ENCODE measurements at regions not wholly inside any gene's neighbourhood (a gene's known extent, or its start where the extent isn't known, plus 50 kb on each side); places are given as distances from the start of the nearest gene placed in this dataset.

DNA sequence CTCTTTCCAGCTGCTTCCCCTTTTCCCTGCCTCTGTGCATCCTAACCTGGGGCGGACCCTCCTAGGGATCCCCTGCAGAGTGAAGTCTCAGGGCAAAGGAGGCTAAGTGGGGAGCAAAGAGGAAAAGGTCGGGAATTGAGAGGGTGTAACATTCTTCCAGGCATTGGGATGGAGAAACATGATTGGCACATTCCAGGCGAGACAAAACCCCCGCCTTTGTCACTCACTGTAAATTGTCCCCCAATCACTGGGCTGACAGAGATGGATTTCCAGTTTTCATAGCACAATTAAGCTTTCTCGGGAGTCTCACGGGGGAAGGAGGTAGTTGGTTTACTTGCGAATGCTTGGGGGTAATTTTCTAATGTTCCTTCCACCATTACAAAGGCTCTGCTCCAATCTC, 74.9 kb downstream of the MIAT start:
- no peak for DNase-seq (ENCODE audit: low read depth)

DNA sequence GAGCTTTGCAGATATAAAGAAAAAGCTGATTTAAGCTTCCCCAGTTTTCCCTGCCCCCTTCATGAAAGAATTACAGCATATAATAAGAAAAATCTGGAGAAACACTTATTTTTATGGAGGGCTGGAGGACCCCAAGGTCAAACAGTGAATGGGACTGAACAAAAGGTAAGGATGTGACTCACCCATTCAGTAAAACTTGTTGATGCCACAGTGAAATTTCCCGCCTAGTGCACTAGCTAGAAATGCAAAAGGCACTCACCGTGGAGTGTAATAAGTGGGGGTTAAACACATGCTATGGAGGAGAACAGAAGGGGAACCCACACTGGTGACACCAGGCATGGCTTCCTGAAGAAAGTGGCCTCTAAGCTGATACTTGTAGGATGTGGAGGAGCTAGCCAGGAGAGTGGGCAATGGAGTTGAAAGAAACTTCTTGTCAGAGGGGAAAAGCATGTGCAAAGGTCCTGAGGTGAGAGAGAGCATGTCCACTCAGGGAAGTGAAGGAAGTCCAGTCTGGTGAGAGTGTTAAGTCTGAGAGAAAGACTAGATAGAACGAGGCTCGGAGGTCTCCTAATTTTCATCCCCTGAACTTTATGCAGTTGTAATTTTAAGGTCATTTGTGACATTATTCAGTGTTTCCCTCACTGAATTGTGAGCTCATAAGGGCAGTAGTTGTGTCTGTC, 77.1 kb downstream of the MIAT start:
- DNase-seq (ENCODE audit: low read depth) = no peak

DNA sequence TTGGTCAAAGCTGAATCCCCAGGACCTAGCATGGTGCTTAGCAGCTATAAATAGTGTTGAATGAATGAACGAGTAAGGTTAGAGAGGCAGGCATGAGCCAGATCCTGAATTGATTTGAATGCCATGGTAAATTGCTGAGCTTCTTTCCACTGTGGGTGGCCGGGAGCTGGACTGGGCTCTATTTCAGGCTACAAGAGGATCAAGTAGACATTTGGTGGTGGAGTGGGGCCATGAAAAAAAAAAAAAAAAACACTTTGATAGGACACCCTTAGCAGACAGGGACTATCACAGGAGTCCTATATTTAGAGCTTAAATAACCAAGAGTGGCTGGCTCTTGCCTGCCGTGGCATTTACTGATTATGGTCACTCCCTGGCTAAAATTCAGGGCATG, 77.6 kb downstream of the MIAT start:
- DNase-seq (ENCODE audit: low read depth) = no peak

DNA sequence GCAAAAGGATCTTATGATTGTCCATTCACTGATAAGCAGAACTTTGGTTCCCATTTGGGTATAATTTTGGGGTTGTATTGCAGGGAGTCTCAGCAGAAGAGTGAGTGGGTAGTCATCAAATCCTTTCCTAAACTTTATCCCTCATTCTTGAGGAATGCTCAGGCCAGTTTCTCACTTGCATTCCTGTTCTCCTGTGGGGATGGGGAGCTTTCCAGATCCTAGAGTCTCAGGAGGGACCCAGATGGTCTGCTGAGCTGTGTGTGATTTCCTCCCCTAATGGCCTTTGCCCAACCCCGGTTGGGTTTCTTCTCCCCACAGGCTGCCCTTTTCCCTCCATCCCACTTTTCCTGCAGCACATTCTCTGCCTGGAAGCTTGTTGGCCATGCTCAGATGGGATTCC, 79.9 kb downstream of the MIAT start:
- peak; percentile 49 for DNase-seq (ENCODE audit: low read depth)

DNA sequence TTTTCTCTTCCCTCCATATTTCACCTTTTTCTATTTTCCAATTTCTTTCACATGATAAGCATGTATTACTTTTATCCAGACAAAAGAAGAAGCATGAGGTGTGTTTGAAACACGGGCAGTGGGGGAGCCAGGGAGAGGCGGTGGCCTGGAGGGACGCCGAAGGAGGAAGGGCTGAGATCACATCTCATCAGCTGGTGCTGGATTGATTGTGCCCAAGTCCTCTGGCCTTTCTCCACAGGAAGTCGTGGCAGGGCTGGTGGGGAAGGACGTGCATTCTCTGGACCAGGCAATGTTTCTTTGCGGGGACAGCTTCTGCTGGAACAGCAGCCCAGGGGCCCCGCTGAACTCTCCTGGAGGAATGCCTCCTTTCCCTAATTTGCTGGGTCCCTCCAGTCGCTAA, 82.9 kb downstream of the MIAT start:
- DNase-seq (ENCODE audit: low read depth) = no peak

DNA sequence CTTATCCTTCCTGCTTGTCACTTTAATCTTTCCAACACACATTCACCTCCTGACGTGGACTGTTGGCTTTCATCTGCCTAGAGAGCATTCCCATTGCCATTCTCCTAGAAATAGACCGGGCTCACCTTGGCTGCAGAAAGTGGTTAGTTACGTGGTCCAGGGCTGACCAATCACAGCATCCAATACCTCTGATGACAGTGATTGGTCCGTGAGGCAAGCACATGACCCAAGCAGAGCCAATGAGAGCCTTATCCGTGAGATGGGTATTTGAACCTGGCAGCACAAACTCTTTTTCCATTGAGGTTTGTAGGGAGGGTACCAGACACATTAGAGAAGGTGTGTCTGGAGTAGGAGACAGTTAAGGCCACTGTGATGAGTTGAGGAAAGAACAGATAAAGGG, 85.8 kb downstream of the MIAT start:
- DNase-seq (ENCODE audit: low read depth) = no peak

DNA sequence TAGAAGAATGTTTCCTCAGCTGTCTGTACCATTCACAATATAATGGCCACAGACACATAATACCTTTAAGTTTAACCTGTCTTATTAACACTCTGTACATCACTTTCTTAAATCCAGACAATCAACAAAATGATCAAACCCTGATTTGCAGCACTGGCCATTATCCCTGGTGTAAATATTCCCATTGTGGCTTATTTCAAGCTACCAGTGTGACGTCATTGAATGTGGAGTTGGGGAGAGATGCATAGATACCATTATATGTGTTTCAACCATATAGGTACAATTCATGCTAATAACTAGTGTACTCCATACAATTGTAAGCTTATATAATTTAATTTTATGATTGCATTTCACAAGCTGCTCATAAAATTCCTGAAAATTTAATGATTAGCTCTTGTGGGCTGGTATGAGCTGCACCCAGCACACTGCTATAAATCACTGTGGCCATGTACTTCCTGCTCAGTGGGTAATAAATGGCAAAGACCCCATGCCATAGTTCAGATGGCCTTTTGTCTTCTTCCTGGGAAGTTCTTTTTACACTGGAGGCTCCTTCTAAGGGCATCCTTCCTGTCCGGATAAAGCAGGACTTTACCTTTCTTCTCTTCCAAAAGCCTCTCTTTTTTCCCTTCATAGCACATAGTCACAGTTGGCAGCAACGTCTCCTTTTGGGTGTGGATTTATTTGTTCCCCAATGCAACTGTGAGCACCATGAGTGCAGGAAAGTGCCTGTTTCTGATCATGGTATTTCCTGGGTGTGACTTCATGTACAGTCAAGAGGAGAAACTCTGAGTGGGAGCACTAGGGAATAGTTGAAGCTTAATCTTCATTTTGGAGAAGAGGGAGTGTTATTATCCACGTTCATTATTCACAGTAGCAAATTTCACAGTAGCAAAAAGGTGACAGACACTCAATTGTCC, 87.8 kb downstream of the MIAT start:
- DNase-seq (ENCODE audit: low read depth) = peak; percentile 29

DNA sequence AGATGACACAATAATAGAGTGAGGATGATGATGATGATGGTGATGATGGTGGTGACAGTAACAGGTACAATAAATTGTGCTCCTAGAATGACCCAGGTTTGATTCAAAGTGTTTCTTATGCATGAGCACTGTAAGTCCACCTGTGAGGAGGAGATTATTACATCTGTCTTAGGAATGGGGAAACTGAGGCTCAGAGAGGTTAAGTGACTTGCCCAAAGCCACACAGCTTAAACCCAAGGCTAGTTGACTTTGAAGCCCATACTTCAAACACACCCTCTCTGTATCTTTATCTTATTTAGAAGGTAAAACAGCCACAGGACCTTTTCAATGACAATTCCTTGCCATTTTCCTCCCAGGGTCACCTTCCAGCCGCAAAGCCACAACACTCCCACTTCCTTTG, 88.9 kb downstream of the MIAT start:
- no peak for DNase-seq (ENCODE audit: low read depth)

DNA sequence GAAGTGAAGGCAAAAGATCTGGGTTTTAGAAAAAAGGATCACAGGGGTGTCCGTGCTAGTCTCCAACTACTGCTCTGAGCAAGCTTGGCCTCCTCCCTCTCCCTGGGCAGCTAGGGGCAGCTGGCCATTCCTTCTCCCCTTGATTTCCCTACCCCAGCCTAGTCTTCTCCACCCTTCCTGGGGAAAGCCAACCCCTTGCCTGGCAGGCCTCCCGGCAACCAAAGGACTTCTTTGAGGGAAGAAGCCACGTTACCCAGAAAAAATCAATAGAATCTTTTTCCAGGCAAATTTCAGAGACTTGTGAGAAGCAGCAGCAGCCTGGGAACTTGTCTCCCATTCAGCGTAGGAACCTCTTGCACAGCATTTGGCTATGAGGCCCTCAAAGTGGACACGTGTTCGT, 91.5 kb downstream of the MIAT start:
- no peak for DNase-seq (ENCODE audit: low read depth)

DNA sequence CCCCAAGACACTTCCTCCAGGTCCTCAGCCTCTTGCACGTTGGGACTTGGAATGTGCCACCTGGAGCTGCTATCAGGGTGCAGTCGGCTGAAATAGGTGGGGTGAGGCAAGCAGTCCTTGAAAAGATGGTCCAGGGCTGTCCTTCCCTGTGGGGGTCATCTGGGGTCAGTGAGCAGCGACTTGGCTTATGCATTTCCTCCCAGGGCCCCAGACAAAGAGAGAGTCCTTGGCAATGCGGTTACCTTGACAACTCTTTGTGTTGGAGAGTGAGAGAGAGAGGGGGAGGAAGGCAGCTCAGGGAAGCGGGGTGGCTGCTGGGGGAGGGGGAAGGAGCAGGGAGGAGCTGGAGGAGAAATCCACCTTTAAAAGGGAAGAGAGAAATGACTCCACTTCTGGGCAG, 93.8 kb downstream of the MIAT start:
- DNase-seq (ENCODE audit: low read depth) = peak; percentile 22

DNA sequence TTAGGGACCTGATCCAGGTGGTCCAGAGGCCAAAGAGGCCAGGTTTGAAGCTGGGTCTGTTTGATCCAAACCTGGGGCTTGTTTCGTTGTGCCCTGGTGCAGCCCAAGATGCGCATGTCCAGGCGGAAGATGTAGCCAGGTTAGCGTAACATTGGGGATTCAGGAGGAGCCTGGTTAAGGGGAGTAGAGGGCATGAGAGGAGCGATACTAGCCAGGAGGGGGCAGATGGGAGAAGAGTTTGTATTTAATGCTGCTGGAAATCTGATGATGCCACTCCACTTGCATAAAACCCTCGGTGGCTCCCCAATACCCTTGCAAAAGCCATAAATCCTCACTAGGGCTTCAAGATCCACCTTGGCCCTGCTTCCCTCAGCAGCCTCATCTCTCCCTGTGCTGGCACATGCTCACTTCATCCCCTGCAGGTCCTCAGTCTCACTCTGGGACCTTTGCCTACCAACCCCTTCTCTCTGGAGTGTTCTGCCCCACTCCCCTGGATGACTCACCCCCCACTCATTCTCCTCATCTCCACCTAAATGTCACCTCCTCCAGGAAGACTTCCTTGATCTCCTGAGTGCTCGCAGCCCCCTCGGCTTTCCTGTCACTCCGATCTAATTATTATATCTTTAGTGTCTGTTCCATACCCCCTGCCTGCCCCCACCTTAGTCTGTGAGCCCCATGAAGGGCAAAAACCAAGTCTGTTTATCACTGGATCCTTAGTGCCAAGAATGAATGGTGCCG, 95.9 kb downstream of the MIAT start:
- DNase-seq (ENCODE audit: low read depth) = no peak

DNA sequence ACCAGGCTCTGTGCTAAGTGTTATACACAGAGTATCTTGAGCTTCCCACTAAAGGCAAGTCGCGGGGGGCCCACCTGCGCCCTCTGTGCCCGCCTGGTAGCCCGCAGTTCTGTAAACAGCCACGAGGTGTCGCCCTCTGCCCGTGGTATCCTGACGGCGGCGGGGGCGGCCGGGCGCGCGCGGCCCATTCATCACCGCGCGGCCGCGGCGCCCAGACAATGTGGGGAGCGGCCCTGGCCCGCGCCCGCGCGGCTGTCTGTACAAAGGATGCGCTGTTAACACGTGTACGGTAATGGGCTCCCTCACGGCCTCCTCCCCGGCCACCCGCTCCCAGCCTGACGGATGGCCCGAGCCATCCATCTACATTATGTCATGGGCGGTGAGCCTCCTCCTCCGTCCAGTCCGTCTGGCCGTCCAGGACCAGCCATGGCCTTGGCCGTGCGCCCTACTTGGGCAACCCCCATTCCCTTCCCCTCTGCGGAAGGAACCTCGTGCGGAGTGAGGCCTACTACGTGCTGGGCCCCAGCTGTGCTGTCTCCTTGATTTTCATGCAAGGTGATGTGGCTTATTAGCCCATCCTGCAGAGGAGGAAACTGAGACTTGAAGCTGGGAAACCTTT, 99.4 kb downstream of the MIAT start:
- peak; percentile 51 for DNase-seq (ENCODE audit: low read depth)

DNA sequence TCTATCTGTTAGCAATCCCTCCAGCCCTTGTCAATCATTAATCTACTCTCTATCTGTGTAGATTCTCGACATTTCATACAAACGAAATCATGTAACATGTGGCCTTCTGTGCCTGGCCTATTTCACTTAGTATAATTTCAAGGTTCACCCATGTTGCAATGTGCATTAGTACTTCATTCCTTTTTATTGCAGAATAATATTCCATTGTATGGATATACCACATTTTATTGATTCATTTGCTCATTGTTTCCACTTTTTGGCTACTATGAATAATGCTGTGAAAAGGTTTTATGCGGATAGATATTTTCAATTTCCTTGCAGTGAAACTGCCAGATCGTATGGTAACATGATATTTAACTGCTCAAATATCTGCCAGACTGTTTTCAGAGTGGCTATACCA, 100.1 kb downstream of the MIAT start:
- DNase-seq (ENCODE audit: low read depth) = no peak

DNA sequence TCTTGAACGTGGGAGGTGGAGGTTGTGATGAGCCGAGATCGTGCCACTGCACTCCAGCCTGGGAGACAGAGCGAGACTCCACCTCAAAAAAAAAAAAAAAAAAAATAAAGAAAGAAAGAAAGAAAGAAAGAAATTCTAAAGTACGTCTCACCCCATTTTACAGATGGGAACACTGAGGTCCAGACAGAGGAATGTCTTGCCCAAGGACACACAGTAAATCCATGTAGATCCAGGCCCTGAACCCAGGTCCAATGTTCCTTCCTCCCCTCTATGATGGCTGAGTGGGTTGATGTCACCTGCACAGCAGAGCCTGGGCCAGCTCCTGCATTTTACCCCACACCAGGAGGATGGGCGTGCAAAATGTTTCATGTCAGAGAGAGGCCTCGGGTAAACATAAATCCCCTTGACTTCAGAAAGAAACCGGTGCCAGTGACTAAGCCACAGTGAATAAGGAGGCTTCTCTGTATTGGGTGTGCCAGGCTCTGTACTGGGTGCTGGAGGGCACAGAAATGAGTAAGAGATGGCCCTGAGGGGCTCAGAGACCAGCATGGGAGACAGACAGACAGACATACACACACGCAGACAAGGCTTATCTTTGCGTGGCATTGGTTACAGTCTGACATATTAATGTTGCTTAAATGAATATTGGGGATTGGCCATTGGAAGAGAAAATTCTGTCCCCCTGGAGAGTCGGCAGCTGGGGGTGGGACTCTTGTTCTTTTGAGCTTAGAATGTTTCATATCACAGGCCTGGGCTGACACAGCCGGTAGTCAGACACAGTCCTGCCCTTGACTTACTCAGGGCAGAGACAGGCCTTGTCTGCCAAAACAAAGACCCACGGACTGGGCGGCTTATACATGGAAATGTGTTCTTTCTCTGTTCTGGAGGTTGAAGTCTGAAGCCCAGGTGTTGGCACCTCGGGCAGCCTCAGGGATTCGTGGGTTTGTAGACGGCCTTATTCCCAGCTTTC, 105.4 kb downstream of the MIAT start:
- DNase-seq (ENCODE audit: low read depth) = no peak

DNA sequence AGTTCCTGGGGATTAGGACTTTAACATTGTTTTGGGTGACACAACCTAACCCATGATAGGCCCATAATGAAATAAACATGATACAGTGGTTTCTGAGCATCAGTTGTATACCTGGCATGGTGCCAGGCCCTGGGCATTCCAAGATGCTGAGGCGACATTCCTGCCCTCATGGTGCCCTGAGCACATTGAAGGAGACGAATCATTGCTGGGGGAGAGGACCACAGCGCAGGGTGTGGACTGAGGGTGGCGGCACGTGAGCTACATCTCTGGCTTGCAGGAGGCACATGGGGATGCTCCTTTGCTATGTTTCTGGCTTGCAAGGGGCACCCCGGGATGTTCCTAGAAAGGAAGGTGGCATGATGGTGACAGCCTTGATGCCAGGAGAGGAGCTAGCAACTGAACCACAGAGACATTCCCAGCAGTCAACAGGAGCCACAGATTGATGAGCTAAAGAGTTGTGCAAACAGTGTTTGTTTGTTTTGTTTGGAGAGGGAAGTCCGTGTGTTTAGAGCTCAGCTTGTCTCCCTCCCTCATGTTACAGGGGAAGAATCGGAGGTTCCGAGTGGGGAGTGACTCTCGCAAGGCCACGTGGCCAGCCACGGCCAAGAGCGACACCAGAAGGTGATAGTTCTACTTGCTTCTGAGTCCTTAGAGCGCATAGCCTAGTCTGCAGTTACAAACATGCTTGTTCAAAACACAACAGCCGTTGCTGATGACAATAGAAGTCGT, 106.4 kb downstream of the MIAT start:
- peak; percentile 87 for DNase-seq (ENCODE audit: low read depth)

DNA sequence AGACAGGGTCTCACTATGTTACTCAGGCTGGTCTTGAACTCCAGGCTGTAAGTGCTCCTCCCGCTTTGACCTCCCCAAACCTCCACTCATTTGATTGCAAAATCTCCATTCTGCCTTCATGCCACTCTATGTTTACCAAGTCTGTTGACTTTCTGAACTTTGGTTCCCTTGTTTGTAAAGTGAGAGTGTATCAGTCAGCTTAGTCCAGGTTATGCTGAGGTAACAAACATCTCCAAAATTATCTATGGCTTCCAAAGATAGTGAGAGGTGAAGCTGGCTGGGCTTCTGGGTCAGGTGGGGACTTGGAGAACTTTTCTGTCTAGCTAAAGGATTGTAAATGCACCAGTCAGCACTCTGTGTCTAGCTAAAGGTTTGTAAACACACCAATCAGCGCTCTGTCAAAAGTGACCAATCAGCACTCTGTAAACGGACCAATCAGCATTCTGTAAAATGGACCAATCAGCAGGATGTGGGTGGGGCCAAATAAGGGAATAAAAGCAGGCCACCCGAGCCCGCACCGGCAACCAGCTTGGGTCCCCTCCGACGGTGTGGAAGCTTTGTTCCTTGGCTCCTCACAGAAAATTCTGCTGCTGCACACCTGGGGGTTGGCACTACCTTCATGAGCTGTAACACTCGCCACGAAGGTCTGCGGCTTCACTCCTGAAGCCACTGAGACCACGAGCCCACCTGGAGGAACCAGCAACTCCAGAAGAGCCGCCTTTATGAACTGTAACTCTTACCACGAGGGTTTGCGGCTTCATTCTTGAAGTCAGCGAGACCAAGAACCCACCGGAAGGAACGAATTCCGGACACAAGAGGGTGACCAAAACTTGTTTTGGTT, 109.3 kb downstream of the MIAT start:
- no peak for DNase-seq (ENCODE audit: low read depth)

DNA sequence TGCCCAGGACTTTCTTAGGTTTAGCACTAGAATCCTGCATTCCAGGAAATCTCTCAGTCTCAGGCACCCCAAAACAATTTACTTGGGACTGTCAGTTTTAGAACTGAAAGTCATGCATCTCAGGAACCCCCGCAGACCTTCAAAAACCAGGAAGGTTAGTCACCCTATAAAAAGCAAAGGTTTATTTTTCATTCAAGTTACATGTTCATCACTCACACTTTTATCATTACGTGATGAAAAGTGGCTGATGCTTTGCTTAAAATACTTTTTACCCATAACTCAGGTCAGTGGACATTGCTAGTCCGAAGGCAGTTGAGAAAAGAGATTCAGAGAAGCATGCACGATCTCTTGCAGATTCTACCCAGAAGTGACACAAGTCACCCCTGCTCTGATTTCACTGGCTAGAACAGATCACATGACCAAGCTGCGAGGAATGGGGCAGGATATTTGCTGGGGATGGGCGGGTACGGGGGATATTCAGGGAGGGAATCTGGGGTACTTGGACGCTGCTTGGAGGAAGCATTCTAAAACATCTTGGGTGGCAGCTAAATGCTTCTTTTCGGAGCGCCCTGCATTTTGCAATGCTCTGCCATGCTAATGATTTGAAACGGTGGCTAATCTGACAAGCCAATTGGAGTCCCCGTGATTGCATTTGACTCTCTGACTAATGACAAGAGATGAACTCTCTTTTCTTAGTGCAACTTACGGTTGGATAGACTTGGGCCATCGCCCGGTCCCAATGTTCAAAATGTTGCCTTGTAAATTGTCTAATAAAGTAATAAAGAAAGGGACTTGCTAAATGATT, 110.2 kb downstream of the MIAT start:
- peak; percentile 57 for DNase-seq (ENCODE audit: low read depth)

DNA sequence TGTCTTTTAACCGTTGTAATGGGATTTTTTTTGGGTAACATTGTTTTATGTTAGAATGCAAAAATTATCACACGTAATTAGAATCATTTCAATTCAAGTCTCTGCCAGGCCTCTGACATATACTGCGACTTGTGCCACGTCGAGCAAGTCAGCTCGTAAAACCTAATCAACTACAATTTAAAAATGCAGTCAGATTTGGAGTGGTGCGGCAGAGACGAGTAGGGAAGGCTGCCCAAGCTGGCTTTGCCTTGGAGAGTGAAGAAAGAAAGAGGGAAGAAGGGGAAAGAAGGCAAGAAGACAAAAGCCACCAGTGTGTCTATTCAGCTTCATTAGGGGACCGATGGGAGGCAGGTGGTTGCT, 110.7 kb downstream of the MIAT start:
- no peak for DNase-seq (ENCODE audit: low read depth)

DNA sequence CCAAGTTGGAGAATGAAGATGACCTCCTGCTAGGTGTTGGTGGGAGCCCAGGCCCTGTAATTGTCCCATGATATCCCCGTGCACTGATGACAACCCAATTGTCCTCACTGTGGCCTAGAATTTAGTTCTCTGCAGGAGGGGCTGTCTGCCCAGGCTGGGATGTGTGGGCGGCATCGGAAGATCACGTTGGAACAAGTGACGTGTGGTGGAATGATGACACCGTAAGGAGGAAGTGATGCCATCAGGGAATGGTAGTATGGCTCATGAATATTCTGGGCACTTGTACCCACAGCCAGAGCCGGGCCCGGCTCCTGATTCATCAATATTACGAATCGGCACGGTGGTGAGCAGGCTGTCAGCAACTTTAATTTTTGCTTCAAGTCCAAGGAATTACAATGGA, 111.6 kb downstream of the MIAT start:
- no peak for DNase-seq (ENCODE audit: low read depth)

Data from EH (cell line).